ENCODE measurements at regions not wholly inside any gene's neighbourhood (a gene's known extent, or its start where the extent isn't known, plus 50 kb on each side); places are given as distances from the start of the nearest gene placed in this dataset.

- no peak for DNase-seq
These were observed 94.6 kb downstream of the GLI2 start for GRCh38 chr2:120830096-120830830.

- no peak for DNase-seq
These were observed 95.4 kb downstream of the GLI2 start for GRCh38 chr2:120831086-120831485.

GRCh38 chr2:120831891-120832290, 96.2 kb downstream of the GLI2 start:
- no peak for DNase-seq

- no peak for DNase-seq
These were observed 96.8 kb downstream of the GLI2 start for GRCh38 chr2:120832296-120833070.

- no peak for DNase-seq
These were observed 97.5 kb downstream of the GLI2 start for GRCh38 chr2:120833127-120833675.

GRCh38 chr2:120834206-120834605, 98.5 kb downstream of the GLI2 start:
- no peak for DNase-seq

- no peak for DNase-seq
These were observed 100.6 kb downstream of the GLI2 start for GRCh38 chr2:120836281-120836680.

GRCh38 chr2:120840795-120841487, 105.3 kb downstream of the GLI2 start:
- DNase-seq = no peak

GRCh38 chr2:120842456-120843439, 107.1 kb downstream of the GLI2 start:
- DNase-seq = no peak

GRCh38 chr2:120844070-120844738, 108.5 kb downstream of the GLI2 start:
- DNase-seq = no peak

GRCh38 chr2:120845277-120845676, 109.6 kb downstream of the GLI2 start:
- DNase-seq = no peak

- DNase-seq = no peak
These were observed 110.9 kb downstream of the GLI2 start for GRCh38 chr2:120846406-120847095.

GRCh38 chr2:120847700-120848321, 112.1 kb downstream of the GLI2 start:
- no peak for DNase-seq

- DNase-seq = no peak
These were observed 113.6 kb downstream of the GLI2 start for GRCh38 chr2:120849278-120849677.

- DNase-seq = no peak
These were observed 114.9 kb downstream of the GLI2 start for GRCh38 chr2:120850551-120850950.

GRCh38 chr2:120851116-120851773, 115.6 kb downstream of the GLI2 start:
- DNase-seq = no peak

GRCh38 chr2:120852200-120852815, 116.6 kb downstream of the GLI2 start:
- DNase-seq = no peak

- DNase-seq = no peak
These were observed 117.8 kb downstream of the GLI2 start for GRCh38 chr2:120853306-120854013.

Data from activated effector memory CD4-positive, alpha-beta T cell treated with Interleukin-2 at 50 U/mL for 16 hours (primary cell).